IPS-18a (cell line): ENCODE measurements at regions not wholly inside any gene's neighbourhood (a gene's known extent, or its start where the extent isn't known, plus 50 kb on each side); places are given as distances from the start of the nearest gene placed in this dataset.
"Not testable (repeated sequence)": the region's sequence is repeated elsewhere in the genome, so short reads cannot be mapped to it uniquely, and the experiment has no call there.

ENCODE experiments used
- H3K27ac ChIP-seq: one replicate; pipeline ENCODE4 v1.5.1; 2013; ENCODE audit warnings: low read length
- H3K27me3 ChIP-seq: one replicate; pipeline ENCODE4 v1.6.1; 2013; ENCODE audit warnings: mild to moderate bottlenecking, low read length; ENCODE audit not compliant: control insufficient read depth, insufficient read depth
- H3K36me3 ChIP-seq: one replicate; pipeline ENCODE4 v1.6.1; 2013; ENCODE audit warnings: low read depth, low read length; ENCODE audit not compliant: control insufficient read depth
- H3K4me1 ChIP-seq: one replicate; pipeline ENCODE4 v1.6.1; 2013; ENCODE audit warnings: low read depth, low read length; ENCODE audit not compliant: control insufficient read depth
- H3K4me3 ChIP-seq: one replicate; pipeline ENCODE4 v1.5.1; 2013; ENCODE audit warnings: low read length
- H3K9ac ChIP-seq: one replicate; pipeline ENCODE4 v1.6.1; 2013; ENCODE audit warnings: mild to moderate bottlenecking, low read length, moderate library complexity
- H3K9me3 ChIP-seq: one replicate; pipeline ENCODE4 v1.6.1; 2013; ENCODE audit warnings: low read depth, low read length; ENCODE audit not compliant: control insufficient read depth

DNA sequence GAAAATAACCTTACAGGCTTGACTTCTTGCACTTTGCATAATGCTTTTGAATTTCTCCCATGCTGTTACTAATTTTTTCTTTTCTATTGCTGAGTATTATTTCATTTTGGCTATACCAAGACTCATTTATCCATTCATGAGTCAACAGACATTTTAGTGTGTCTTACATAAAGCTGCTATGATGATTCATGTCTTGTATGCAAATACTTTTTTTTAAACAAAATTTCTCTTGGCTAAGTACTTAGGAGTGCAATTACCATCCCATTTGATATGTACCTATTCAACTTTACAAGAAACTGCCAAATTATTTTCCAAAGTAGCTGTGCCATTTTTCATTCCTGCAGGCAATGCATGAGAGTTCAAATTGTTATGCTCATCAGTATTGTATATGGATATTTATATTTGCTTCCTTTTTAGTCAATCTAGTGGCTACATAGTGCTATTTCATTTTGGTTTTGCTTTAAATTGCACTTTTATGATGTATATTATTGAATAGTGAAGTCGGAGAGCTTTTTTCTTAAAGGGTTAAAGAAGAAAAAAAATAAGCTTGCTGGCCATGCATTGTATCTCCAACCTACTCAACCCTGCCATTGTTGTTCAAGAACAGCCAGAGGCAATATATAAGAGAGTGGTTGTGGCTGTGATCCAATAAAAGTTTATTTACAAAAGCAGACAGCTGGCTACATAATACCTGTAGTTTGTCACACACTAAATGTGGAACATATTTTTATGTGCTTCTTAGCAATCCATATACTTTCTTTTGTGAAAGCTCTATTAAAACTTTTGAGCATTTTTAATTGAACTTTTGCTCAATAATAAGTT, 862.8 kb downstream of the KCNT2 start:
- H3K4me1 ChIP-seq, result peaks cover 12% of the 10 kb centered on the region
- no peak overlapping the region for H3K9ac ChIP-seq
- H3K36me3 ChIP-seq, result no peaks in the 10 kb centered on the region
- no peak overlapping the region for H3K4me3 ChIP-seq
- no peak overlapping the region for H3K27ac ChIP-seq
- no peaks in the 10 kb centered on the region for H3K9me3 ChIP-seq
- H3K27me3 ChIP-seq, result no peaks in the 10 kb centered on the region

DNA sequence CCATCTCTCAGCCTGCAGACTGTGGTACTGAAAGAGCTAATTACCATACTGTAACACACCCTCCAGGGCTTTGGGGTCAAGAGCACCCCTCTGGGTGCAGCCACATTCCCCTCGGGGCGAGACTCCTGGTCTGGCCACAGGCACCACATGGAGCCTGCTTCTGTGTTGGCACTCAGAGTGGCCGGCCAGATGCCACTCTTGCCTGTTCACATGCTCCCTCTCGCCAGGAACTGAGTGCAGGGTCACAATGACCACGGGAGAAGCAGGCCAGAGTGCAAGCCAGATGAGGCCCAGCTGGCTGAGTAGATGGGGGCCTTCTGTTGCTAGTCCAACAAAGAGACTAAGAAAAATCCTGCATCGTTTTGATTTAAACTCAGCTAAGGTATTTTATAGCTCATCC, 864.0 kb downstream of the KCNT2 start:
- no peak overlapping the region for H3K9ac ChIP-seq
- no peaks in the 10 kb centered on the region for H3K9me3 ChIP-seq
- H3K36me3 ChIP-seq, result no peaks in the 10 kb centered on the region
- no peak overlapping the region for H3K4me3 ChIP-seq
- no peak overlapping the region for H3K27ac ChIP-seq
- H3K4me1 ChIP-seq, result peaks cover 12% of the 10 kb centered on the region
- no peaks in the 10 kb centered on the region for H3K27me3 ChIP-seq

DNA sequence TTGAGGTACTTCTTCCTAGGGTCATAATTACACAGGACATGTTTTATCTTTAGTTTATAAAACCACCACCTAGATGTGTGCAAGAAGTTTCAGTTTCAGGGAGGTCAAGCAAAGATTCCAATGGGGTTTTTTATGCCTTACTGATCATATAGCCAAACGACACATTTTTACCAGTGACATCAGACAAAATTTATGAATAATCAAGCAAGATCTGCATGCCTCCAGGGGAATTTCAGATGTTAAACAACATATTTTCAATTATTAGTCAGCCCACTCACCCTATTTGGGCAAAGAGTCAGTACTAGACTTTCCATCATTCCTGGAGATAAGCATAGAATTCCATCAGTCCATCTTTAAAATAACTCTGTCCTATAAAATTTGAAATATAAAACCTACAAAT, 867.4 kb downstream of the KCNT2 start:
- Histone ChIP-seq H3K4me3 (no peak overlapping the region), H3K9ac (no peak overlapping the region), H3K9me3 (no peaks in the 10 kb centered on the region), H3K36me3 (no peaks in the 10 kb centered on the region), H3K27ac (no peak overlapping the region), H3K4me1 (peaks cover 12% of the 10 kb centered on the region), H3K27me3 (no peaks in the 10 kb centered on the region)

GRCh38 chr1:195738966-195739650, 869.1 kb downstream of the KCNT2 start:
- Histone ChIP-seq H3K9ac (no peak overlapping the region), H3K9me3 (no peaks in the 10 kb centered on the region), H3K27ac (no peak overlapping the region), H3K4me1 (peaks cover 12% of the 10 kb centered on the region), H3K36me3 (no peaks in the 10 kb centered on the region), H3K4me3 (no peak overlapping the region), H3K27me3 (no peaks in the 10 kb centered on the region)

DNA sequence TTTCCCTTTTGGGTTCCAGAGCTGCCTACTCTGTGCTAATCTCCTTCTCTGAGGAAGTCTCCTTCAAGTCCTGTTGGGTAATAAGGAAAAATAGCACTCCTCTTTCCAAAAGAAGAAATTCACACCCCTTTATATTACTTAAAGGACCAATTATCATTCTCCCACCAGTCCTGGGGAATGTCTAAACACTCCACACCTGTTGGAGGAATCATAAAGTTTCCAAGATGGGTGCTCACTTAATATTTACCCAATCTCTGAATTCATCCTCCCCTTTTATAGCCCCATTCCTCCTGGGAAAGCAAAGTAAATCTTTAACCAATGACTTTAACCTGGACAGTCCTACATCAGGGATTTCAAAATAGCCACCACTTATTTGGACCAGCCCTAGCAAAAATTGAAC, 873.1 kb downstream of the KCNT2 start:
- no peak overlapping the region for H3K9ac ChIP-seq
- no peaks in the 10 kb centered on the region for H3K27me3 ChIP-seq
- no peaks in the 10 kb centered on the region for H3K36me3 ChIP-seq
- no peaks in the 10 kb centered on the region for H3K9me3 ChIP-seq
- no peak overlapping the region for H3K4me3 ChIP-seq
- H3K4me1 ChIP-seq, result no peaks in the 10 kb centered on the region
- H3K27ac ChIP-seq, result no peak overlapping the region

- H3K27ac ChIP-seq, result no peak overlapping the region
- no peak overlapping the region for H3K9ac ChIP-seq
- H3K36me3 ChIP-seq, result no peaks in the 10 kb centered on the region
- H3K4me1 ChIP-seq, result no peaks in the 10 kb centered on the region
- H3K9me3 ChIP-seq, result no peaks in the 10 kb centered on the region
- H3K4me3 ChIP-seq, result no peak overlapping the region
- H3K27me3 ChIP-seq, result no peaks in the 10 kb centered on the region
Measured at GRCh38 chr1:195733826-195734225, 874.4 kb downstream of the KCNT2 start.

- Histone ChIP-seq H3K9me3 (no peaks in the 10 kb centered on the region), H3K9ac (no peak overlapping the region), H3K4me1 (no peaks in the 10 kb centered on the region), H3K27me3 (no peaks in the 10 kb centered on the region), H3K27ac (no peak overlapping the region), H3K4me3 (no peak overlapping the region), H3K36me3 (no peaks in the 10 kb centered on the region)
Measured at GRCh38 chr1:195733408-195733807, 874.8 kb downstream of the KCNT2 start.

GRCh38 chr1:195731385-195731784, 876.9 kb downstream of the KCNT2 start:
- H3K9me3 ChIP-seq, result no peaks in the 10 kb centered on the region
- no peak overlapping the region for H3K4me3 ChIP-seq
- no peaks in the 10 kb centered on the region for H3K27me3 ChIP-seq
- H3K4me1 ChIP-seq, result no peaks in the 10 kb centered on the region
- H3K27ac ChIP-seq, result no peak overlapping the region
- H3K36me3 ChIP-seq, result no peaks in the 10 kb centered on the region
- no peak overlapping the region for H3K9ac ChIP-seq

GRCh38 chr1:195723796-195724194, 884.4 kb downstream of the KCNT2 start:
- Histone ChIP-seq H3K27me3 (no peaks in the 10 kb centered on the region), H3K4me3 (no peak overlapping the region), H3K36me3 (no peaks in the 10 kb centered on the region), H3K9ac (no peak overlapping the region), H3K27ac (no peak overlapping the region), H3K4me1 (no peaks in the 10 kb centered on the region), H3K9me3 (no peaks in the 10 kb centered on the region)

DNA sequence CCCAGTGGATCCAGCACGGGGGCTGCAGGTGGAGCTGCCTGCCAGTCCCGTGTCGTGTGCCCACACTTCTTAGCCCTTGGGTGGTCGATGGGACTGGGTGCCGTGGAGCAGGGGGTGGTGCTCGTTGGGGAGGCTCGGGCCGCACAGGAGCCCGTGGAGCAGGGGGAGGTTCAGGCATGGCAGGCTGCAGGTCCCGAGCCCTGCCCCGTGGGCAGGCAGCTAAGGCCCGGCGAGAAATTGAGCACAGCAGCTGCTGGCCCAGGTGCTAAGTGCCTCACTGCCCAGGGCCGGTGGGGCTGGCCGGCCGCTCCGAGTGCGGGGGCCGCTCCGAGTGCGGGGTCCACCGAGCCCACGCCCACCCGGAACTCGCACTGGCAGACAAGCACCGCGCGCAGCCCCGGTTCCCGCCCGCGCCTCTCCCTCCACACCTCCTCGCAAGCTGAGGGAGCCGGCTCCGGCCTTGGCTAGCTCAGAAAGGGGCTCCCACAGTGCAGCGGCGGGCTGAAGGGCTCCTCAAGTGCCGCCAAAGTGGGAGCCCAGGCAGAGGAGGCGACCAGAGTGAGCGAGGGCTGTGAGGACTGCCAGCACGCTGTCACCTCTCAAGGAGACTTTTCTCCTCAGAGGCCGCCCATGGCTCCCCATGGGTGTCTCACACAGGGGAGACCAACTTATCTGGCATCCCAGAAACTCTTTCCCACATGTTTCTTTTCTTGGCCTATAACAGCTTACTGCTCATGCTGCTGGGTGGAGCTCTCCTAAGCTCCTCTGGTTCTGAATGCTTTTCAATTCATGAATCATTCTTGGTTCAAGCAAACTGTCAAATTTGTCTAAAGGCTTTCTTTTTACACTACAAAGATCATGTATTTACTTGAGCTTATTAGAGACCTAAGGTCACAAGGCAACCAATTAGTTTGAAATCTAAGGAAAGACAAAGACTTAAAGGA, 885.1 kb downstream of the KCNT2 start:
- not testable (repeated sequence) for H3K9me3 ChIP-seq, H3K4me3 ChIP-seq, H3K36me3 ChIP-seq, H3K27me3 ChIP-seq, H3K9ac ChIP-seq, H3K4me1 ChIP-seq, H3K27ac ChIP-seq

DNA sequence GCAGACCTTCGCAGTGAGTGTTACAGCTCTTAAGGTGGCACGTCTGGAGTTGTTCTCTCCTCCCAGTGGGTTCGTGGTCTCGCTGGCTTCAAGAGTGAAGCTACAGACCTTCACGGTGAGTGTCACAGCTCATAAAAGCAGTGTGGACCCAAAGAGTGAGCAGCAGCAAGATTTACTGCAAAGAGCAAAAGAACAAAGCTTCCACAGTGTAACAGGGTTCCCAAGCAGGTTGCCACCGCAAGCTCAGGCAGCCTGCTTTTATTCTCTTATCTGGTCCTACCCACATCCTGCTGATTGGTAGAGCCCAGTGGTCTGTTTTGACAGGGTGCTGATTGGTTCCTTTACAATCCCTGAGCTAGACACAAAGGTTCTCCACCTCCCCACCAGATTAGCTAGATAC, 886.1 kb downstream of the KCNT2 start:
- H3K27ac ChIP-seq, H3K4me3 ChIP-seq, H3K36me3 ChIP-seq, H3K4me1 ChIP-seq, H3K9me3 ChIP-seq, H3K27me3 ChIP-seq, H3K9ac ChIP-seq: not testable (repeated sequence)
